Lower lobe of right lung (tissue), 2 donors: ENCODE measurements at regions not wholly inside any gene's neighbourhood (a gene's known extent, or its start where the extent isn't known, plus 50 kb on each side); places are given as distances from the start of the nearest gene placed in this dataset.

ENCODE experiments used
- ATAC-seq, 2 donors: fragments of 200-7000 bp; cut with Tn5 transposase; one replicate each; pipeline ENCODE4 v1.9.1; 2020 to 2022; ENCODE audit warnings: mild to moderate bottlenecking in 2 of 2, moderate library complexity in 2 of 2
- DNase-seq: peaks from one replicate; pipeline ENCODE4 v3.0.0-alpha.2; 2020
- H3K27ac ChIP-seq: fragments of 200-600 bp; one replicate; pipeline ENCODE4 v1.8.0; 2022
- H3K27me3 ChIP-seq: fragments of 200-600 bp; one replicate; pipeline ENCODE4 v1.8.0; 2022; ENCODE audit warnings: low read depth
- H3K36me3 ChIP-seq: fragments of 200-600 bp; one replicate; pipeline ENCODE4 v1.8.0; 2022; ENCODE audit warnings: mild to moderate bottlenecking
- H3K4me1 ChIP-seq: fragments of 200-600 bp; one replicate; pipeline ENCODE4 v1.8.0; 2022
- H3K4me3 ChIP-seq: fragments of 200-600 bp; one replicate; pipeline ENCODE4 v1.8.0; 2022; ENCODE audit warnings: mild to moderate bottlenecking
- H3K9me3 ChIP-seq: fragments of 200-600 bp; one replicate; pipeline ENCODE4 v1.8.0; 2022
- intact Hi-C: fragments of 100-400 bp; cut with DNase I; formaldehyde crosslinking; loops from one replicate; pipeline ENCODE4 v1.11.0; 2022
- TF ChIP-seq, protein P1 (sequence below): fragments of 200-600 bp; IDR thresholded peaks from one replicate; pipeline ENCODE4 v1.8.0; 2022; ENCODE audit warnings: antibody characterized with exemption, mild to moderate bottlenecking
- donor health status: DM: no; HTN: yes; CAD: no; lungs with severe emphysema.

DNA sequence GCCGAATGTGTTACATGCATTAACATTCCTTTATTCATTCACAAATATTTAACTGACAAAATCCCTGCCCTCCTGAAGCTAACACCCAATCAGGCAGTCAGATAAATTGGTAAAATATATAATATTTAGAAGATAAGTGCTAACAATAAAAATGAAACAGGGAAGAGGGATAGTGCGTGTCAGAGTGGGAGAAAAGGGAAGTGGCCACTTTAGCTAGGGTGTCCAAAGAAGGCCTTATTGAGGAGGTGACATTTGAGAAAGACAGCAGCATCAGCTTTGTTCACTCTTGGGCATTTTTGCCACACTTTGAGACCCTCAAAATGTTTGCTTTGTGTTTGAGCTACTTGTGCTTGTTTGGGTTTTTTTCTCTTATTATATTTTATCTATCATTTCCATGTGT, 317.8 kb downstream of the SNX13 start:
- TF ChIP-seq, protein P1, sequence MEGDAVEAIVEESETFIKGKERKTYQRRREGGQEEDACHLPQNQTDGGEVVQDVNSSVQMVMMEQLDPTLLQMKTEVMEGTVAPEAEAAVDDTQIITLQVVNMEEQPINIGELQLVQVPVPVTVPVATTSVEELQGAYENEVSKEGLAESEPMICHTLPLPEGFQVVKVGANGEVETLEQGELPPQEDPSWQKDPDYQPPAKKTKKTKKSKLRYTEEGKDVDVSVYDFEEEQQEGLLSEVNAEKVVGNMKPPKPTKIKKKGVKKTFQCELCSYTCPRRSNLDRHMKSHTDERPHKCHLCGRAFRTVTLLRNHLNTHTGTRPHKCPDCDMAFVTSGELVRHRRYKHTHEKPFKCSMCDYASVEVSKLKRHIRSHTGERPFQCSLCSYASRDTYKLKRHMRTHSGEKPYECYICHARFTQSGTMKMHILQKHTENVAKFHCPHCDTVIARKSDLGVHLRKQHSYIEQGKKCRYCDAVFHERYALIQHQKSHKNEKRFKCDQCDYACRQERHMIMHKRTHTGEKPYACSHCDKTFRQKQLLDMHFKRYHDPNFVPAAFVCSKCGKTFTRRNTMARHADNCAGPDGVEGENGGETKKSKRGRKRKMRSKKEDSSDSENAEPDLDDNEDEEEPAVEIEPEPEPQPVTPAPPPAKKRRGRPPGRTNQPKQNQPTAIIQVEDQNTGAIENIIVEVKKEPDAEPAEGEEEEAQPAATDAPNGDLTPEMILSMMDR, result no peak
- Histone ChIP-seq H3K36me3 (no peaks in the 10 kb centered on the region), H3K4me1 (no peaks in the 10 kb centered on the region), H3K9me3 (no peaks in the 10 kb centered on the region), H3K27ac (no peak overlapping the region), H3K27me3 (no peaks in the 10 kb centered on the region), H3K4me3 (no peak overlapping the region)
- DNase-seq, result no peak
- ATAC-seq, result no peak
- intact Hi-C loops, result no loop called here

DNA sequence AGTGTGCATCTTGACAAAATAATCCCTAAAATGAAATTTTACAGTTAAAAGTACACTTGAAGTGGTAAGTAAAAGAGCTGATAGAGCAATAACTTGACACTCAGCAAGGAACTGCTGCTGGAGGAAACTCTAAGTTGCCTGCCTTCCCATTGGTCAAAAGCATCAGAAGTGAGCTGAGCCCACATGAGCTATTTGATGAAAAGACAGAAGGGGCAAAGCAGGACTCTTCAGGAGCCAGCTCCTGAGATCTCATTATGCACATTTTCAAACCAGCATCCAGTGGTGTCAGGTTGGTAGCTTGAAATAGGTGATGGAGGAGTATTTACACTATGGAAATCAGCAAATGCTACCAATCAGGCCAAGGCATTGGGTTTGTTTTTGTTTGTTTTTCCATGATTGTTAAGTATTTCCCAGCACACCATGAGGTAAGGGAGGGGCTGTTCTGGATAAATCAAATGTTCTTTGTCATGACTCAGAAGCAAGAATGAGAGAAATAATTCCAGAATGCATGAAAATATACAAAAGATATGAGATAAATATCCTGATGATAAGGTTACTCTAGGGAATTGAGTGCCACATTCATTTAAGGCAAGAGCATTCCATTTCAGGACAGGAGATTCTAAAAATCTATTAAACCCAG, 316.6 kb downstream of the SNX13 start:
- H3K9me3 ChIP-seq, result no peaks in the 10 kb centered on the region
- H3K4me1 ChIP-seq, result no peaks in the 10 kb centered on the region
- H3K4me3 ChIP-seq, result no peak overlapping the region
- no peaks in the 10 kb centered on the region for H3K36me3 ChIP-seq
- peak in 1 of 2 donors; percentile 28 for ATAC-seq
- no peak for DNase-seq
- intact Hi-C loops, result no loop called here
- H3K27me3 ChIP-seq, result no peaks in the 10 kb centered on the region
- TF ChIP-seq, protein P1, result no peak
- H3K27ac ChIP-seq, result no peak overlapping the region

DNA sequence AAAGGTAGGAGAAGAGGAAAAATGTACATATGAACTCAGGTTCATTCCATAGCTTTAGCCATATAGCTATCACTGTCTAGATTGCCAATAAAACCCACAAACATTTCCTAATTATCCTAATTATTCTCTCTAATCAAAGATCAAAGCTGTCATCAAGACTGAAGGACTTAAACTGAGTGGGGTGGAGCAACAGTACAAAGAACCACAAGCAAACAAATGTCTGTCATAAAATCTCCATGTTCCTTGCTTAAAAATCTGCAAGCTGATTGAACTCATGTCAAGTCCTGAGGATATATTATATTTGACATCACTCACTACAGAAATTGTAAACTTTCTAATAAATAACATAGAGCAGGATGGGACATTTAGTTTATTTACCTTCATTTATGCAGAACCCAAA, 315.9 kb downstream of the SNX13 start:
- no peak for ATAC-seq
- Histone ChIP-seq H3K27me3 (no peaks in the 10 kb centered on the region), H3K4me3 (no peak overlapping the region), H3K27ac (no peak overlapping the region), H3K36me3 (no peaks in the 10 kb centered on the region), H3K9me3 (no peaks in the 10 kb centered on the region), H3K4me1 (no peaks in the 10 kb centered on the region)
- intact Hi-C loops, result no loop called here
- TF ChIP-seq, protein P1, result no peak
- DNase-seq, result no peak

DNA sequence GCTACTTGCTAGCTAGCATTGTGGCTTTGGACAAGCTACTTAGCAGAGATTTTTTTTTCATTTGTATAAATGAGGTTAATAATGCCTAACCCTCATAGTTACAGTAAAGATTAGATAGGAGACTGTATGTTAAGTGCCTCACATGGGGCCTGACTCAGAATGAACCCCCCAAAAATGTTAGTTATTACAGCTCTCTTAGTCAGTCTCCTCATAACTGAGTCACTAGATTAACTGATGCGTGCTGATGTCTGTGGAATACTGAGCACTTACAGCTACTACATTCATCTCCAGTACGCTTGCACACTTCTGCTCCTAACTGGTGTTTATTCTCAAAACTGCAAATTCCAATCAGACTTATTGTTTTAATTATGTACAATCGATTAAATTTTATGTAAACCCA, 315.3 kb downstream of the SNX13 start:
- TF ChIP-seq, protein P1, result no peak
- no peak for ATAC-seq
- no peaks in the 10 kb centered on the region for H3K27me3 ChIP-seq
- no peak for DNase-seq
- H3K27ac ChIP-seq, result no peak overlapping the region
- no peak overlapping the region for H3K4me3 ChIP-seq
- no peaks in the 10 kb centered on the region for H3K4me1 ChIP-seq
- intact Hi-C loops, result no loop called here
- H3K9me3 ChIP-seq, result no peaks in the 10 kb centered on the region
- H3K36me3 ChIP-seq, result no peaks in the 10 kb centered on the region

DNA sequence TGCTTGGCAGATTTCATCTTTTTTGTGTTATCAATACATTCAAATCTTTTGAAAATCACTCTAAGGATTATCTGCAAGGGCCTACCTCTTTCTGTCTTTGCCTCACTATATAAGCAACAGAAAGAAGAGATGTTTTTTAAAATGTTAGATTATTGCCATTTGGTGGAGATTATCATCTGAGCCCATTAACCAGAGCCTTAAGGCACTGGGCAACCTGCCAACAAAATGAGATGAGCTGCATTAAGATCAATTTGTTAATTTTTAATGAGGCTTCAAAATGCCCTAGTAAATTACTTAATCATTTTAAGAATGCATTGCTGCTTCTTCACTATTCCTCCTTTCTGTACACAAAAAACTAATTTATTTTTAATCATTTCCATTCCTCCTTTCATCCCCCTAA, 314.1 kb downstream of the SNX13 start:
- Histone ChIP-seq H3K9me3 (no peaks in the 10 kb centered on the region), H3K27me3 (no peaks in the 10 kb centered on the region), H3K4me1 (no peaks in the 10 kb centered on the region), H3K4me3 (no peak overlapping the region), H3K27ac (no peak overlapping the region), H3K36me3 (no peaks in the 10 kb centered on the region)
- intact Hi-C loops, result no loop called here
- no peak for ATAC-seq
- TF ChIP-seq, protein P1, result no peak
- DNase-seq, result no peak

DNA sequence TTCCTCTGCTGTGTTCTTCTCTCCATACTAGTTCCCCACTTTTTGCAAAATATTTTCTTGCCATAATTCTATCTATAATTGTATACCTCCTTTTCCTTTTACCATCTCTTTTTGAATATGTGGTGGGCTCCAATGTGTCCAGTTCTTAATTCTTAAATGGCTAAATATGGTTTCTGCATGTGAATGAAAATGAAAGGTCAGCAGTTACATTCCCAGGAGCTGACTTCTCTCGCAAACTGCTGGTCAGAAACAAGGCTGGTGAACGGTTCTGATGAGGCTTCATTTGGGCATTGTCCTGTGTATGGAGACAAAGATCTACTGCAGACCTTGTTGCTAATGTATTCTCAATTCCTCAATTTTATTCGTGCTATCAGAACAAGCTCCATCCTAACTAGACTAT, 309.2 kb downstream of the SNX13 start:
- intact Hi-C loops, result no loop called here
- H3K36me3 ChIP-seq, result no peaks in the 10 kb centered on the region
- H3K9me3 ChIP-seq, result no peaks in the 10 kb centered on the region
- no peak for DNase-seq
- TF ChIP-seq, protein P1, result no peak
- peaks cover 8% of the 10 kb centered on the region for H3K4me1 ChIP-seq
- ATAC-seq, result no peak
- H3K27ac ChIP-seq, result no peak overlapping the region
- H3K27me3 ChIP-seq, result no peaks in the 10 kb centered on the region
- H3K4me3 ChIP-seq, result no peak overlapping the region
